Common myeloid progenitor, CD34-positive (primary cell): ENCODE measurements at regions not wholly inside any gene's neighbourhood (a gene's known extent, or its start where the extent isn't known, plus 50 kb on each side); places are given as distances from the start of the nearest gene placed in this dataset.

Experiments
- CTCF ChIA-PET: fragments of 350-600 bp; sonication (Branson Sonifier 250); formaldehyde crosslinking; loops from one replicate; lab custom pipeline; 2021; ENCODE audit warnings: antibody characterized with exemption; lab: Charles Lee
- POLR2A ChIA-PET: fragments of 350-600 bp; sonication (Branson Sonifier 250); formaldehyde crosslinking; loops from one replicate; lab custom pipeline; 2021; ENCODE audit warnings: antibody characterized with exemption; lab: Charles Lee
- DNase-seq, 3 donors: peaks; one replicate each; pipeline versions ENCODE4 v3.0.0 to v3.0.0-alpha.2; 2013
- H3K27ac ChIP-seq, 2 experiments: 1 replicate in 1 of 2; 2 replicates in 1 of 2; pipeline ENCODE4 v1.7.0; 2013; ENCODE audit warnings: inconsistent platforms in 2 of 2, low read length in 2 of 2, mild to moderate bottlenecking in 2 of 2, low read depth in 1 of 2, moderate library complexity in 1 of 2; ENCODE audit not compliant: severe bottlenecking in 2 of 2, insufficient read depth in 1 of 2, poor library complexity in 1 of 2
- H3K27me3 ChIP-seq, 5 experiments: replicated peaks in 2 of 5; 1 replicate in 3 of 5; 2 replicates in 2 of 5; pipeline versions ENCODE4 v1.6.1 to v1.7.0; 2013; ENCODE audit warnings: low read length in 4 of 5, mild to moderate bottlenecking in 2 of 5, moderate library complexity in 2 of 5, inconsistent platforms in 1 of 5; ENCODE audit not compliant: insufficient read depth in 5 of 5, control insufficient read depth in 4 of 5
- H3K36me3 ChIP-seq, 4 experiments: 1 replicate in 2 of 4; 2 replicates in 2 of 4; pipeline versions ENCODE4 v1.6.1 to v1.7.0; 2013; ENCODE audit warnings: low read length in 3 of 4, control low read depth in 1 of 4, mild to moderate bottlenecking in 1 of 4; ENCODE audit not compliant: control insufficient read depth in 4 of 4, insufficient read depth in 4 of 4
- H3K4me1 ChIP-seq, 4 experiments: 1 replicate in 3 of 4; 2 replicates in 1 of 4; pipeline versions ENCODE4 v1.6.1 to v1.7.1; 2013; ENCODE audit warnings: low read length in 3 of 4, mild to moderate bottlenecking in 3 of 4, control low read depth in 1 of 4, inconsistent platforms in 1 of 4, moderate library complexity in 1 of 4; ENCODE audit not compliant: control insufficient read depth in 4 of 4, insufficient read depth in 4 of 4; ENCODE audit errors: control extremely low read depth in 1 of 4
- H3K4me3 ChIP-seq, 7 experiments: 1 replicate in 4 of 7; 2 replicates in 3 of 7; pipeline versions ENCODE4 v1.5.1 to v1.7.0; 2013; ENCODE audit warnings: mild to moderate bottlenecking in 7 of 7, low read length in 6 of 7, moderate library complexity in 6 of 7, inconsistent platforms in 2 of 7, low read depth in 2 of 7, control low read depth in 1 of 7; ENCODE audit not compliant: insufficient read depth in 4 of 7, control insufficient read depth in 1 of 7; ENCODE audit errors: extremely low read depth in 1 of 7
- H3K9me3 ChIP-seq, 5 experiments: 1 replicate in 4 of 5; 2 replicates in 1 of 5; pipeline versions ENCODE4 v1.6.1 to v1.7.1; 2013; ENCODE audit warnings: low read length in 4 of 5, mild to moderate bottlenecking in 2 of 5, inconsistent platforms in 1 of 5, low read depth in 1 of 5, moderate library complexity in 1 of 5; ENCODE audit not compliant: control insufficient read depth in 4 of 5, insufficient read depth in 2 of 5; ENCODE audit errors: control extremely low read depth in 1 of 5
- WGBS: methylation state at CpG from one replicate; pipeline ENCODE4 v1.1.5; 2013; ENCODE audit not compliant: insufficient coverage; 5-methylcytosine and 5-hydroxymethylcytosine counted together

- Histone ChIP-seq H3K9me3 (peaks cover 0 to 13% (median 0%) of the 10 kb centered on the region in 5 experiments), H3K27me3 (peaks cover 0 to 41% (median 19%) of the 10 kb centered on the region in 5 experiments), H3K4me1 (no peaks in the 10 kb centered on the region), H3K4me3 (no peak overlapping the region), H3K27ac (no peak overlapping the region), H3K36me3 (no peaks in the 10 kb centered on the region)
- DNase-seq, result peak; percentile 5 to 35 (median 31)
- WGBS, result no CpG with 5 or more reads among the region's 1 CpG
- ChIA-PET POLR2A (no interaction called here), CTCF (interaction anchor here (0.9 to 1.7 kb wide), 7 partner anchors 10 to 119 kb away, joined by 3 to 5 read pairs (median 3); no protein-coding TSS in a partner anchor)
Measured at GRCh38 chr14:26163761-26164160, 434.1 kb downstream of the NOVA1 start.

- Histone ChIP-seq H3K9me3 (peaks cover 0 to 18% (median 4%) of the 10 kb centered on the region in 5 experiments), H3K36me3 (no peaks in the 10 kb centered on the region), H3K27me3 (peaks cover 0 to 28% (median 5%) of the 10 kb centered on the region in 5 experiments), H3K4me1 (no peaks in the 10 kb centered on the region), H3K4me3 (no peak overlapping the region), H3K27ac (no peak overlapping the region)
- CTCF ChIA-PET, result no interaction called here
- no peak for DNase-seq
- POLR2A ChIA-PET, result no interaction called here
- WGBS, result 100% methylated on average over 1 of the region's 1 CpG
Measured at GRCh38 chr14:26157517-26157916, 440.3 kb downstream of the NOVA1 start.

- Histone ChIP-seq H3K4me3 (no peak overlapping the region), H3K9me3 (no peaks in the 10 kb centered on the region), H3K27me3 (peaks cover 0 to 7% (median 0%) of the 10 kb centered on the region in 5 experiments), H3K27ac (no peak overlapping the region), H3K36me3 (no peaks in the 10 kb centered on the region), H3K4me1 (peaks cover 0 to 9% (median 3%) of the 10 kb centered on the region in 4 experiments)
- ChIA-PET POLR2A (no interaction called here), CTCF (no interaction called here)
- peak in 2 of 3 donors; percentile 17 to 35 for DNase-seq
- WGBS, result 19% methylated on average over 2 of the region's 2 CpGs
Measured at GRCh38 chr14:26143057-26143456, 454.8 kb downstream of the NOVA1 start.

- peak in 2 of 3 donors; percentile 32 to 47 for DNase-seq
- POLR2A ChIA-PET, result no interaction called here
- CTCF ChIA-PET, result interaction anchor here (0.9 kb wide), 1 partner anchor 33 kb away, joined by 3 read pairs; no protein-coding TSS in a partner anchor
- no peak overlapping the region for H3K4me3 ChIP-seq
- peaks cover 0 to 9% (median 3%) of the 10 kb centered on the region in 4 experiments for H3K4me1 ChIP-seq
- no peaks in the 10 kb centered on the region for H3K36me3 ChIP-seq
- no CpG with 5 or more reads among the region's 2 CpGs for WGBS
- peaks cover 0 to 3% (median 0%) of the 10 kb centered on the region in 5 experiments for H3K9me3 ChIP-seq
- peaks cover 0 to 5% (median 0%) of the 10 kb centered on the region in 5 experiments for H3K27me3 ChIP-seq
- H3K27ac ChIP-seq, result no peak overlapping the region
Measured at GRCh38 chr14:26138764-26139445, 458.9 kb downstream of the NOVA1 start.

GRCh38 chr14:26137161-26137560, 460.7 kb downstream of the NOVA1 start:
- Histone ChIP-seq H3K4me1 (peaks cover 0 to 5% (median 3%) of the 10 kb centered on the region in 4 experiments), H3K27ac (no peak overlapping the region), H3K9me3 (peaks cover 0 to 3% (median 0%) of the 10 kb centered on the region in 5 experiments), H3K27me3 (peaks cover 0 to 5% (median 0%) of the 10 kb centered on the region in 5 experiments), H3K4me3 (no peak overlapping the region), H3K36me3 (no peaks in the 10 kb centered on the region)
- ChIA-PET POLR2A (no interaction called here), CTCF (interaction anchor here (1.3 kb wide), 1 partner anchor 10 kb away, joined by 4 read pairs; no protein-coding TSS in a partner anchor)
- 80% methylated on average over 1 of the region's 1 CpG for WGBS
- no peak for DNase-seq

- Histone ChIP-seq H3K4me3 (no peak overlapping the region), H3K27ac (no peak overlapping the region), H3K4me1 (peaks cover 0 to 12% (median 2%) of the 10 kb centered on the region in 4 experiments), H3K9me3 (peaks cover 0 to under 1% (median 0%) of the 10 kb centered on the region in 5 experiments), H3K36me3 (no peaks in the 10 kb centered on the region), H3K27me3 (peaks cover 0 to 5% (median 0%) of the 10 kb centered on the region in 5 experiments)
- CTCF ChIA-PET, result no interaction called here
- POLR2A ChIA-PET, result no interaction called here
- DNase-seq, result no peak
Measured at GRCh38 chr14:26132061-26132645, 465.7 kb downstream of the NOVA1 start.

GRCh38 chr14:26130690-26131089, 467.1 kb downstream of the NOVA1 start:
- Histone ChIP-seq H3K36me3 (no peaks in the 10 kb centered on the region), H3K27me3 (peaks cover 0 to 1% (median 0%) of the 10 kb centered on the region in 5 experiments), H3K4me3 (no peak overlapping the region), H3K27ac (no peak overlapping the region), H3K4me1 (peaks cover 0 to 12% (median 2%) of the 10 kb centered on the region in 4 experiments), H3K9me3 (no peaks in the 10 kb centered on the region)
- no CpG with 5 or more reads among the region's 1 CpG for WGBS
- POLR2A ChIA-PET, result no interaction called here
- no peak for DNase-seq
- CTCF ChIA-PET, result no interaction called here
